HCT116 (cell line): ENCODE measurements at regions not wholly inside any gene's neighbourhood (a gene's known extent, or its start where the extent isn't known, plus 50 kb on each side); places are given as distances from the start of the nearest gene placed in this dataset.

ENCODE experiments used
- ATAC-seq: fragments of 200-7000 bp; cut with Tn5 transposase; 2 replicates; pipeline ENCODE4 v1.9.1; 2020; ENCODE audit warnings: mild to moderate bottlenecking, moderate library complexity
- BruUV-seq: library from RNA; stranded (reverse); fragments of 400-500 nt; replicated peaks from 2 replicates; lab custom pipeline; 2021; lab: Mats Ljungman, UMichigan
- CTCF ChIA-PET: fragments of 300-600 bp; sonication (Branson Sonifier 250); formaldehyde crosslinking; loops from one replicate; lab custom pipeline; 2021; ENCODE audit warnings: antibody characterized with exemption; lab: Charles Lee
- POLR2A ChIA-PET: fragments of 300-600, 350-600 bp; sonication (Branson Sonifier 250); formaldehyde crosslinking; loops from one replicate; lab custom pipeline; 2021; ENCODE audit warnings: antibody characterized with exemption; lab: Charles Lee
- RAD21 ChIA-PET, 2 experiments: fragments of 300-600 bp; sonication (Branson Sonifier 250); formaldehyde crosslinking; loops; one replicate each; lab custom pipeline; 2023; ENCODE audit warnings: low total read pairs in 2 of 2; ENCODE audit not compliant: uncharacterized antibody in 2 of 2, unreplicated experiment in 2 of 2, low non-redundant PET in 1 of 2; lab: Charles Lee
- DNase-seq: peaks from one replicate; pipeline ENCODE4 v3.0.0-alpha.2; 2010; ENCODE audit warnings: low read depth, low spot score
- H2AFZ ChIP-seq: fragments of 200-600 bp; shearing (Covaris generic), sonication (generic); 2 replicates; pipeline ENCODE4 v1.6.1; 2017; ENCODE audit warnings: low read depth, mixed run types, mixed read lengths, antibody characterized with exemption, low read length; ENCODE audit not compliant: poor library complexity, severe bottlenecking
- H3K27ac ChIP-seq: 2 replicates; pipeline ENCODE4 v1.5.1; 2012; ENCODE audit warnings: low read depth, low read length
- H3K27me3 ChIP-seq: fragments of 200-600 bp; sonication (generic); 2 replicates; pipeline ENCODE4 v1.6.1; 2016; ENCODE audit warnings: mixed run types, low read length, mixed read lengths; ENCODE audit not compliant: insufficient read depth
- H3K36me3 ChIP-seq, 2 experiments: fragments of 200-500 bp in 1 of 2; fragments of 200-600 bp in 1 of 2; sonication (Bioruptor generic) in 1 of 2; sonication (generic) in 1 of 2; 2 replicates each; pipeline versions ENCODE4 v1.5.1 to v1.6.1; 2014 to 2016; ENCODE audit warnings: low read length in 2 of 2, inconsistent platforms in 1 of 2, mixed read lengths in 1 of 2, mixed run types in 1 of 2; ENCODE audit not compliant: insufficient read depth in 2 of 2, control insufficient read depth in 1 of 2
- H3K4me1 ChIP-seq, 2 experiments: fragments of 200-600 bp in 1 of 2; sonication (generic) in 1 of 2; 2 replicates each; pipeline versions ENCODE4 v1.5.1 to v1.6.1; 2012 to 2017; ENCODE audit warnings: low read length in 2 of 2, inconsistent platforms in 1 of 2, mild to moderate bottlenecking in 1 of 2, mixed read lengths in 1 of 2, mixed run types in 1 of 2, moderate library complexity in 1 of 2; ENCODE audit not compliant: insufficient read depth in 2 of 2, control insufficient read depth in 1 of 2
- H3K4me2 ChIP-seq: fragments of 200-600 bp; sonication (generic); 2 replicates; pipeline ENCODE4 v1.6.1; 2017; ENCODE audit warnings: mixed run types, low read length, mixed read lengths
- H3K4me3 ChIP-seq, 2 experiments: fragments of 200-600 bp in 1 of 2; sonication (generic) in 1 of 2; replicated peaks in 1 of 2; 2 replicates each; pipeline ENCODE4 v1.5.1; 2011 to 2016; ENCODE audit warnings: low read length in 2 of 2, control low read depth in 1 of 2, low read depth in 1 of 2, mild to moderate bottlenecking in 1 of 2, mixed read lengths in 1 of 2, mixed run types in 1 of 2
- H3K79me2 ChIP-seq: fragments of 200-600 bp; sonication (generic); 2 replicates; pipeline ENCODE4 v1.6.1; 2017; ENCODE audit warnings: mild to moderate bottlenecking, mixed run types, low read length, moderate library complexity, mixed read lengths; ENCODE audit not compliant: insufficient read depth
- H3K9ac ChIP-seq: fragments of 200-600 bp; sonication (generic); 2 replicates; pipeline ENCODE4 v1.6.1; 2016; ENCODE audit warnings: low read length, mixed read lengths
- H3K9me2 ChIP-seq: fragments of 200-600 bp; sonication (generic), shearing (Covaris generic); 2 replicates; pipeline ENCODE4 v1.6.1; 2017; ENCODE audit warnings: mixed run types, mild to moderate bottlenecking, moderate library complexity; ENCODE audit not compliant: insufficient read depth
- H3K9me3 ChIP-seq, 2 experiments: fragments of 200-500 bp in 1 of 2; fragments of 200-600 bp in 1 of 2; sonication (Bioruptor generic) in 1 of 2; sonication (generic) in 1 of 2; 2 replicates each; pipeline ENCODE4 v1.6.1; 2014 to 2017; ENCODE audit warnings: low read length in 2 of 2, mixed read lengths in 2 of 2, inconsistent platforms in 1 of 2, low read depth in 1 of 2, mild to moderate bottlenecking in 1 of 2, mixed run types in 1 of 2, moderate library complexity in 1 of 2; ENCODE audit not compliant: control insufficient read depth in 1 of 2, insufficient read depth in 1 of 2
- H4K20me1 ChIP-seq: fragments of 200-600 bp; sonication (generic), shearing (Covaris generic); 2 replicates; pipeline ENCODE4 v1.6.1; 2017; ENCODE audit warnings: mixed run types, mild to moderate bottlenecking, moderate library complexity; ENCODE audit not compliant: insufficient read depth
- ATF3 ChIP-seq: IDR thresholded peaks from 2 replicates; pipeline ENCODE4 v1.6.1; 2012
- CBX3 ChIP-seq: IDR thresholded peaks from 2 replicates; pipeline ENCODE4 v1.6.1; 2012; ENCODE audit warnings: low read depth
- CEBPB ChIP-seq: IDR thresholded peaks from 2 replicates; pipeline ENCODE4 v1.6.1; 2012; ENCODE audit warnings: low read depth
- CTCF ChIP-seq, 3 experiments: fragments of 200-600 bp in 1 of 3; sonication (generic) in 1 of 3; IDR thresholded peaks in 2 of 3; conservative IDR thresholded peaks in 1 of 3; 2 replicates each; pipeline ENCODE4 v1.5.1; 2012 to 2017; ENCODE audit warnings: low read depth in 2 of 3, low read length in 2 of 3, antibody characterized with exemption in 1 of 3, borderline replicate concordance in 1 of 3, control low read depth in 1 of 3, mild to moderate bottlenecking in 1 of 3, mixed read lengths in 1 of 3, mixed run types in 1 of 3, moderate library complexity in 1 of 3; ENCODE audit not compliant: insufficient read depth in 1 of 3
- EGR1 ChIP-seq: IDR thresholded peaks from 2 replicates; pipeline ENCODE4 v1.6.1; 2012; ENCODE audit warnings: low read depth
- ELF1 ChIP-seq: IDR thresholded peaks from 2 replicates; pipeline ENCODE4 v1.6.1; 2012; ENCODE audit warnings: low read depth, borderline replicate concordance
- EZH2phosphoT487 ChIP-seq: fragments of 200-600 bp; IDR thresholded peaks from 2 replicates; pipeline ENCODE4 v1.6.1; 2018; ENCODE audit warnings: antibody characterized with exemption, borderline replicate concordance
- FOSL1 ChIP-seq: IDR thresholded peaks from 2 replicates; pipeline ENCODE4 v1.6.1; 2012; ENCODE audit warnings: low read depth
- MAX ChIP-seq: IDR thresholded peaks from 2 replicates; pipeline ENCODE4 v1.6.1; 2012
- POLR2A ChIP-seq: IDR thresholded peaks from 2 replicates; pipeline ENCODE4 v1.7.0; 2011; ENCODE audit warnings: borderline replicate concordance; ENCODE audit not compliant: insufficient read depth, insufficient read length; ENCODE audit errors: extremely low read depth
- POLR2AphosphoS5 ChIP-seq: IDR thresholded peaks from 2 replicates; pipeline ENCODE4 v1.6.1; 2011; ENCODE audit warnings: mild to moderate bottlenecking, low read depth, low read length, moderate library complexity
- RAD21 ChIP-seq: IDR thresholded peaks from 2 replicates; pipeline ENCODE4 v1.6.1; 2012; ENCODE audit warnings: low read depth, mild to moderate bottlenecking
- SIN3A ChIP-seq: IDR thresholded peaks from 2 replicates; pipeline ENCODE4 v1.6.1; 2012; ENCODE audit warnings: low read depth
- SP1 ChIP-seq: IDR thresholded peaks from 2 replicates; pipeline ENCODE4 v1.6.1; 2012; ENCODE audit warnings: low read depth
- SRF ChIP-seq: IDR thresholded peaks from 2 replicates; pipeline ENCODE4 v1.6.1; 2012; ENCODE audit warnings: low read depth
- TCF7L2 ChIP-seq: IDR thresholded peaks from 2 replicates; pipeline ENCODE4 v1.7.0; 2011; ENCODE audit warnings: borderline replicate concordance, inconsistent platforms; ENCODE audit not compliant: insufficient read depth, insufficient read length; ENCODE audit errors: extremely low read depth
- YY1 ChIP-seq: IDR thresholded peaks from 2 replicates; pipeline ENCODE4 v1.6.1; 2011; ENCODE audit warnings: low read length, low read depth, moderate library complexity, mild to moderate bottlenecking; ENCODE audit not compliant: insufficient replicate concordance; ENCODE audit errors: extremely low read depth
- ZBTB33 ChIP-seq: IDR thresholded peaks from 2 replicates; pipeline ENCODE4 v1.6.1; 2011; ENCODE audit warnings: mild to moderate bottlenecking, low read length, moderate library complexity; ENCODE audit not compliant: insufficient replicate concordance; ENCODE audit errors: extremely low read depth
- ZFX ChIP-seq: fragments of 450-650 bp; IDR thresholded peaks from 2 replicates; pipeline ENCODE4 v1.6.1; 2017
- ZNF274 ChIP-seq: fragments of 200-500 bp; sonication (Bioruptor generic); IDR thresholded peaks from 2 replicates; pipeline ENCODE4 v1.6.1; 2014; ENCODE audit warnings: mild to moderate bottlenecking, low read depth, low read length, inconsistent platforms
- intact Hi-C: fragments of 100-400 bp; cut with micrococcal nuclease; formaldehyde crosslinking; loops from 2 replicates; pipeline ENCODE4 v1.10.0; 2022

DNA sequence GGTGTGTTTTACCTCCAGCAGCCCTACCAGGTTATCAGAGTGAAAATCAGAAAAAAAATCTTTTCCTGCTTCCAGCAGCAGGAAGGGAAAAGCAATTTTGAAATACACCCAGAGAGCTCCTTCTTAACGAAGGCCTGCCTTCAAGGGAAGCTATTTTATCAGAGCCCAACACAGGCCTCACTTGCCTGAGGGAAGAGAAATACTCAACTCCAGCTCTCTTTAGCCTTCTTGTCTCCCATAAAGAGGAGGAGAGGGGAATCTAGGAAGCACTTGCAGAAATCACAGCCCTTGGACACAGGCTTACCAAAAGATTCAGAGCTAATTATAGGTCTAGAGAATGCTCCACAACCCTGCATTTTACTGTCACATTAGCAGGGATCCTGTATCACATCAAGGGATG, 896.1 kb upstream of the CNTNAP5 start:
- ChIA-PET CTCF (no interaction called here), POLR2A (no interaction called here), RAD21 (no interaction called here)
- Histone ChIP-seq H4K20me1 (no peaks in the 10 kb centered on the region), H3K9me3 (peaks cover 10 to 17% of the 10 kb centered on the region in 2 experiments; a peak in 2 of 4 replicates), H3K36me3 (no peaks in the 10 kb centered on the region), H3K27me3 (no peaks in the 10 kb centered on the region), H3K4me2 (no peak overlapping the region), H3K4me1 (no peaks in the 10 kb centered on the region), H3K4me3 (no peak overlapping the region), H3K9ac (no peak overlapping the region), H3K9me2 (no peaks in the 10 kb centered on the region), H2AFZ (no peak overlapping the region), H3K79me2 (no peaks in the 10 kb centered on the region), H3K27ac (no peak overlapping the region)
- DNase-seq = no peak
- BruUV-seq = no TSS peak
- ATAC-seq = no peak
- intact Hi-C loops = no loop called here
- TF ChIP-seq CTCF (IDR thresholded peaks at IDR 0.05 in 2 of 3, conservative IDR thresholded peaks at IDR 0.05 in 1 of 3; ENCODE audit: borderline replicate concordance in 1 of 3, insufficient read depth in 1 of 3, low read depth in 2 of 3, low read length in 2 of 3) = no peak
- TF ChIP-seq ATF3 = no peak
- no peak for TF ChIP-seq CBX3
- no peak for TF ChIP-seq EGR1
- TF ChIP-seq CEBPB = no peak
- no peak for TF ChIP-seq ZNF274
- no peak for TF ChIP-seq SIN3A
- TF ChIP-seq ZFX = no peak
- no peak for TF ChIP-seq SRF
- no peak for TF ChIP-seq FOSL1
- no peak for TF ChIP-seq RAD21
- TF ChIP-seq ELF1 = no peak
- no peak for TF ChIP-seq MAX
- no peak for TF ChIP-seq YY1
- TF ChIP-seq EZH2phosphoT487 = no peak
- no peak for TF ChIP-seq POLR2AphosphoS5
- no peak for TF ChIP-seq SP1
- TF ChIP-seq TCF7L2 = no peak
- no peak for TF ChIP-seq ZBTB33
- TF ChIP-seq POLR2A = no peak
